ENCODE measurements at regions not wholly inside any gene's neighbourhood (a gene's known extent, or its start where the extent isn't known, plus 50 kb on each side); places are given as distances from the start of the nearest gene placed in this dataset.

DNA sequence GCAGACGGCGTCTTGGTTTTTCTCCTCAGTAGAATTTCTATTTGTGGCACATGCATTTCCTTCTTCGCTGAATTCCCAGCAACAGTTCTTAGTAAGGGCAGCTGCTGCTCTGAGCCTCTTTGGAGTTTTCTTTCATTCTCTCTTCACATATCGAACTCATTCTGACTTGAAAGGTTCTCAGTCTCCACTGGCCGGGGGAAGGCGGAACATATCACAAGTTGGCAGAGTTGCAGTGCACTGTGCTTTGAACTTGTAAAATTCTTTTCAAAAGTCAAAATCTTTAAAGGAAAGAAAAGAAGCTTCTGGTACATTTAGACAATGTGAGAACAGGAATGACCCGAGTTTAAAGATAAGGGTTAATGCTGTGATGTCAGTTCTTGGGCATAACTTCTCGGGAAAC, 286.1 kb upstream of the MAP3K7 start:
- peaks cover 0 to 1% (median 0%) of the 10 kb centered on the region in 4 experiments; a peak in 1 of 7 replicates for H3K27me3 ChIP-seq (replicated peaks in 1 of 4; ENCODE audit: control insufficient read depth in 3 of 4, extremely low read depth in 1 of 4, insufficient read depth in 3 of 4, low read length in 3 of 4)
- TF ChIP-seq RAD21 (IDR thresholded peaks at IDR 0.05 in 1 of 2, conservative IDR thresholded peaks at IDR 0.05 in 1 of 2; ENCODE audit: low read depth in 2 of 2, low read length in 2 of 2) = no peak
- TF ChIP-seq, protein P1, sequence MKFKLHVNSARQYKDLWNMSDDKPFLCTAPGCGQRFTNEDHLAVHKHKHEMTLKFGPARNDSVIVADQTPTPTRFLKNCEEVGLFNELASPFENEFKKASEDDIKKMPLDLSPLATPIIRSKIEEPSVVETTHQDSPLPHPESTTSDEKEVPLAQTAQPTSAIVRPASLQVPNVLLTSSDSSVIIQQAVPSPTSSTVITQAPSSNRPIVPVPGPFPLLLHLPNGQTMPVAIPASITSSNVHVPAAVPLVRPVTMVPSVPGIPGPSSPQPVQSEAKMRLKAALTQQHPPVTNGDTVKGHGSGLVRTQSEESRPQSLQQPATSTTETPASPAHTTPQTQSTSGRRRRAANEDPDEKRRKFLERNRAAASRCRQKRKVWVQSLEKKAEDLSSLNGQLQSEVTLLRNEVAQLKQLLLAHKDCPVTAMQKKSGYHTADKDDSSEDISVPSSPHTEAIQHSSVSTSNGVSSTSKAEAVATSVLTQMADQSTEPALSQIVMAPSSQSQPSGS (IDR thresholded peaks at IDR 0.05; ENCODE audit: low read length) = no peak
- TF ChIP-seq POU5F1 (IDR thresholded peaks at IDR 0.05; ENCODE audit: low read depth, low read length) = no peak
- no peak for TF ChIP-seq CTBP2 (IDR thresholded peaks at IDR 0.05; ENCODE audit: borderline replicate concordance, insufficient read depth, insufficient read length, low read length)
- TF ChIP-seq RBBP5 (IDR thresholded peaks at IDR 0.05; ENCODE audit: borderline replicate concordance, low read depth, low read length) = no peak
- no peak for TF ChIP-seq CBX8 (IDR thresholded peaks at IDR 0.05; ENCODE audit: borderline replicate concordance, low read depth, low read length)
- no peak for TF ChIP-seq EP300 (IDR thresholded peaks at IDR 0.05; ENCODE audit: borderline replicate concordance in 1 of 2, low read depth in 2 of 2, low read length in 2 of 2)

More for the DNA sequence above, 286.1 kb upstream of the MAP3K7 start:
- H3K9me3 ChIP-seq (ENCODE audit: insufficient read depth in 2 of 2, low read depth in 1 of 2, low read length in 1 of 2) = no peaks in the 10 kb centered on the region
- no peak overlapping the region for H2BK12ac ChIP-seq (ENCODE audit: low read depth, low read length)
- no peak overlapping the region for H3K9ac ChIP-seq (replicated peaks in 1 of 4; ENCODE audit: extremely low read depth in 1 of 4, low read depth in 3 of 4, low read length in 3 of 4)
- no peak for FAIRE-seq
- H4K5ac ChIP-seq (ENCODE audit: insufficient read length, low read depth, low read length) = no peak overlapping the region
- no peak overlapping the region for H2BK120ac ChIP-seq (replicated peaks; ENCODE audit: low read depth, low read length)
- H2BK5ac ChIP-seq (ENCODE audit: low read depth, low read length) = no peak overlapping the region
- H3K79me2 ChIP-seq (ENCODE audit: control insufficient read depth in 1 of 2, insufficient read depth in 2 of 2, low read length in 2 of 2) = no peaks in the 10 kb centered on the region
- H2BK15ac ChIP-seq (ENCODE audit: low read length) = no peak overlapping the region
- no peak overlapping the region for H4K8ac ChIP-seq (ENCODE audit: extremely low read depth, insufficient read depth, low read length)
- H3K14ac ChIP-seq (ENCODE audit: insufficient read length) = no peak overlapping the region
- DNase-seq (ENCODE audit: low read depth in 1 of 2, low spot score in 2 of 2) = no peak
- H3K56ac ChIP-seq (replicated peaks; ENCODE audit: insufficient read length, low read depth, low read length) = no peak overlapping the region
- H3K23me2 ChIP-seq (ENCODE audit: low read depth, low read length) = no peaks in the 10 kb centered on the region; the same call in 1 of the 2 replicates
- H2AK5ac ChIP-seq (ENCODE audit: low read depth, low read length) = no peak overlapping the region
- no peaks in the 10 kb centered on the region for H4K20me1 ChIP-seq (replicated peaks in 1 of 2; ENCODE audit: control insufficient read depth in 1 of 2, insufficient read depth in 2 of 2, low read length in 2 of 2)
- no peak overlapping the region for H3K4ac ChIP-seq (replicated peaks; ENCODE audit: insufficient read length, low read depth, low read length)
- H3K27ac ChIP-seq (ENCODE audit: low read depth, low read length) = no peak overlapping the region
- ChIA-PET POLR2A (ENCODE audit: partially characterized antibody) (no interaction called here), CTCF (ENCODE audit: partially characterized antibody) (interaction anchor here (1.1 to 1.8 kb wide), 3 partner anchors 12 to 92 kb away, joined by 4 to 6 read pairs (median 4); no protein-coding TSS in a partner anchor)
- 87% methylated on average over 8 of the region's 8 CpGs; no CpG with 5 or more reads in 1 of the 2 experiments for WGBS, 2 experiments (ENCODE audit: extremely low coverage in 1 of 2, insufficient coverage in 1 of 2, insufficient read length in 1 of 2, insufficient replicate concordance in 2 of 2, low coverage in 1 of 2, low lambda C conversion rate in 2 of 2, missing lambda C conversion rate in 1 of 2)
- H2BK20ac ChIP-seq (ENCODE audit: low read length) = no peak overlapping the region
- H3K79me1 ChIP-seq (ENCODE audit: low read depth, low read length) = no peaks in the 10 kb centered on the region
- H2AFZ ChIP-seq (ENCODE audit: low read length) = no peak overlapping the region
- H3K18ac ChIP-seq (ENCODE audit: extremely low read depth, low read length) = no peak overlapping the region
- H3K4me3 ChIP-seq (ENCODE audit: extremely low read depth in 1 of 4, insufficient read depth in 2 of 4, low read depth in 3 of 4, low read length in 4 of 4) = no peak overlapping the region
- H3K23ac ChIP-seq (ENCODE audit: insufficient read length) = no peak overlapping the region
- H3K36me3 ChIP-seq (ENCODE audit: control insufficient read depth in 2 of 4, insufficient read depth in 4 of 4, low read length in 3 of 4) = no peaks in the 10 kb centered on the region
- no peak overlapping the region for H4K91ac ChIP-seq (replicated peaks; ENCODE audit: insufficient read length, low read length)
- no peak overlapping the region for H3K4me2 ChIP-seq (ENCODE audit: insufficient read depth in 1 of 2, low read depth in 2 of 2, low read length in 2 of 2)
- H3K4me1 ChIP-seq (replicated peaks in 1 of 4; ENCODE audit: control insufficient read depth in 3 of 4, insufficient read depth in 4 of 4, low read length in 3 of 4) = no peaks in the 10 kb centered on the region

All from H1 (cell line).